ENCODE measurements at regions not wholly inside any gene's neighbourhood (a gene's known extent, or its start where the extent isn't known, plus 50 kb on each side); places are given as distances from the start of the nearest gene placed in this dataset.

DNA sequence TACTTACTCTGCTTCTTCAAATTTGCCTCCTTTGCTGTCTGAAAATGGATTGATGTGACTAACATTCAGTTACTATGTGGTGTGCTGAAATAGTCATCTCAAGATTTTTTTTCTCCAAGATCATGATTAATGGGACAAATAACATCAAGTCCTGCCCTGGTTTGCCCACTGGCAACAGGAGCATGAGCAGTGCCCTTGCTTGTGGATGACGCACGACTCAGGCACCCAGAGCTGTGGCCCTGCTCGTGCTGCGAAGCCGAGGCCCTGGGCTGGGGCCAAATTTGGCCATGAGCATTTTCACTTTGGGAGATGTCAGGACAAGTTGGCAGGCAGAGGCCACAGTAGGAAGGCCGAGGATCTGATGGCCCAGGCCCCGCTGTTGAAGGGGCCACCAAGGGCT lies 239.8 kb upstream of the IGFBP3 start:
- TF ChIP-seq POLR2A (IDR thresholded peaks at IDR 0.05): no peak
- TF ChIP-seq, protein P1, sequence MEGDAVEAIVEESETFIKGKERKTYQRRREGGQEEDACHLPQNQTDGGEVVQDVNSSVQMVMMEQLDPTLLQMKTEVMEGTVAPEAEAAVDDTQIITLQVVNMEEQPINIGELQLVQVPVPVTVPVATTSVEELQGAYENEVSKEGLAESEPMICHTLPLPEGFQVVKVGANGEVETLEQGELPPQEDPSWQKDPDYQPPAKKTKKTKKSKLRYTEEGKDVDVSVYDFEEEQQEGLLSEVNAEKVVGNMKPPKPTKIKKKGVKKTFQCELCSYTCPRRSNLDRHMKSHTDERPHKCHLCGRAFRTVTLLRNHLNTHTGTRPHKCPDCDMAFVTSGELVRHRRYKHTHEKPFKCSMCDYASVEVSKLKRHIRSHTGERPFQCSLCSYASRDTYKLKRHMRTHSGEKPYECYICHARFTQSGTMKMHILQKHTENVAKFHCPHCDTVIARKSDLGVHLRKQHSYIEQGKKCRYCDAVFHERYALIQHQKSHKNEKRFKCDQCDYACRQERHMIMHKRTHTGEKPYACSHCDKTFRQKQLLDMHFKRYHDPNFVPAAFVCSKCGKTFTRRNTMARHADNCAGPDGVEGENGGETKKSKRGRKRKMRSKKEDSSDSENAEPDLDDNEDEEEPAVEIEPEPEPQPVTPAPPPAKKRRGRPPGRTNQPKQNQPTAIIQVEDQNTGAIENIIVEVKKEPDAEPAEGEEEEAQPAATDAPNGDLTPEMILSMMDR (IDR thresholded peaks at IDR 0.05): no peak
